WTC11 (cell line): ENCODE measurements at regions not wholly inside any gene's neighbourhood (a gene's known extent, or its start where the extent isn't known, plus 50 kb on each side); places are given as distances from the start of the nearest gene placed in this dataset.

Experiments
- ATAC-seq: fragments of 200-7000 bp; cut with Tn5 transposase; 2 replicates; pipeline ENCODE4 v1.10.0; 2021; ENCODE audit warnings: mild to moderate bottlenecking, moderate library complexity
- CTCF ChIA-PET: fragments of 300-600 bp; sonication (Branson Sonifier 250); formaldehyde crosslinking; loops from one replicate; lab custom pipeline; 2021; ENCODE audit warnings: antibody characterized with exemption; lab: Charles Lee
- POLR2A ChIA-PET: fragments of 350-600 bp; sonication (Branson Sonifier 250); formaldehyde crosslinking; loops from one replicate; lab custom pipeline; 2021; ENCODE audit warnings: antibody characterized with exemption; lab: Charles Lee
- DNase-seq: peaks from one replicate; pipeline ENCODE4 v3.0.0; 2021; ENCODE audit warnings: low spot score
- H3K27ac Mint-ChIP-seq: 2 replicates; pipeline ENCODE4 v1.8.0; 2021; ENCODE audit warnings: mixed read lengths
- H3K27me3 Mint-ChIP-seq: 2 replicates; pipeline ENCODE4 v1.8.0; 2021; ENCODE audit warnings: low read depth, mild to moderate bottlenecking, moderate library complexity, mixed read lengths
- H3K36me3 Mint-ChIP-seq: 2 replicates; pipeline ENCODE4 v1.8.0; 2021; ENCODE audit warnings: mixed read lengths
- H3K4me1 Mint-ChIP-seq: 2 replicates; pipeline ENCODE4 v1.8.0; 2022; ENCODE audit warnings: mixed read lengths
- H3K4me3 Mint-ChIP-seq: 2 replicates; pipeline ENCODE4 v1.8.0; 2021; ENCODE audit warnings: mild to moderate bottlenecking, moderate library complexity, mixed read lengths
- H3K9me3 Mint-ChIP-seq: 2 replicates; pipeline ENCODE4 v1.8.0; 2021; ENCODE audit warnings: mixed read lengths
- ARID4B ChIP-seq: sonication (generic); formaldehyde crosslinking; IDR thresholded peaks from 2 replicates; pipeline ENCODE4 v1.8.0; 2023; ENCODE audit warnings: missing genetic modification reagents, mild to moderate bottlenecking, borderline replicate concordance
- ATF1 ChIP-seq: sonication (generic); formaldehyde crosslinking; IDR thresholded peaks from 2 replicates; pipeline ENCODE4 v1.8.1; 2023; ENCODE audit warnings: mild to moderate bottlenecking, moderate library complexity, missing genetic modification reagents
- CDX4 ChIP-seq: fragments of 250-450 bp; sonication (Bioruptor Pico); IDR thresholded peaks from 2 replicates; pipeline ENCODE4 v1.9.0; 2021; ENCODE audit warnings: moderate library complexity, mild to moderate bottlenecking, inconsistent platforms, borderline replicate concordance
- CTCF ChIP-seq: fragments of 200-600 bp; IDR thresholded peaks from 2 replicates; pipeline ENCODE4 v1.8.0; 2022; ENCODE audit warnings: antibody characterized with exemption
- ESRRA ChIP-seq: sonication (generic); formaldehyde crosslinking; IDR thresholded peaks from 2 replicates; pipeline ENCODE4 v1.8.1; 2022; ENCODE audit warnings: mild to moderate bottlenecking, missing genetic modification reagents, borderline replicate concordance
- IRF2 ChIP-seq: sonication (generic); formaldehyde crosslinking; IDR thresholded peaks from 2 replicates; pipeline ENCODE4 v1.8.0; 2022; ENCODE audit warnings: low read depth, missing genetic modification reagents, borderline replicate concordance
- KAT7 ChIP-seq: sonication (generic); formaldehyde crosslinking; IDR thresholded peaks from 2 replicates; pipeline ENCODE4 v1.8.1; 2023; ENCODE audit warnings: missing genetic modification reagents, mild to moderate bottlenecking, borderline replicate concordance
- NFE2L1 ChIP-seq: sonication (generic); formaldehyde crosslinking; IDR thresholded peaks from 2 replicates; pipeline ENCODE4 v1.8.1; 2023; ENCODE audit warnings: missing genetic modification reagents
- NR1H2 ChIP-seq: sonication (generic); formaldehyde crosslinking; IDR thresholded peaks from 2 replicates; pipeline ENCODE4 v1.9.0; 2021; ENCODE audit warnings: mild to moderate bottlenecking, moderate library complexity, missing genetic modification reagents
- RELA ChIP-seq: sonication (generic); formaldehyde crosslinking; IDR thresholded peaks from 2 replicates; pipeline ENCODE4 v1.8.1; 2022; ENCODE audit warnings: missing genetic modification reagents, mild to moderate bottlenecking, borderline replicate concordance
- SOX15 ChIP-seq: fragments of 250-450 bp; sonication (Bioruptor Pico); IDR thresholded peaks from 2 replicates; pipeline ENCODE4 v1.9.0; 2021; ENCODE audit warnings: mild to moderate bottlenecking
- TEAD1 ChIP-seq: sonication (generic); formaldehyde crosslinking; IDR thresholded peaks from 2 replicates; pipeline ENCODE4 v1.8.0; 2022; ENCODE audit warnings: mild to moderate bottlenecking, missing genetic modification reagents
- ZNF138 ChIP-seq: sonication (generic); formaldehyde crosslinking; conservative IDR thresholded peaks from 2 replicates; pipeline ENCODE4 v1.8.1; 2022; ENCODE audit warnings: mild to moderate bottlenecking, moderate library complexity, missing genetic modification reagents
- ZSCAN18 ChIP-seq: fragments of 250-450 bp; sonication (Bioruptor Pico); IDR thresholded peaks from 2 replicates; pipeline ENCODE4 v2.1.2; 2022; ENCODE audit warnings: mild to moderate bottlenecking, moderate library complexity
- TF ChIP-seq, protein P1 (sequence below): sonication (generic); formaldehyde crosslinking; IDR thresholded peaks from 2 replicates; pipeline ENCODE4 v1.8.0; 2022; ENCODE audit warnings: mild to moderate bottlenecking, missing genetic modification reagents
- TF ChIP-seq, protein P2 (sequence below): sonication (generic); formaldehyde crosslinking; IDR thresholded peaks from 2 replicates; pipeline ENCODE4 v1.8.0; 2023; ENCODE audit warnings: mild to moderate bottlenecking, missing genetic modification reagents
- TF ChIP-seq, protein P3 (sequence below): fragments of 250-450 bp; sonication (Bioruptor Pico); conservative IDR thresholded peaks from 2 replicates; pipeline ENCODE4 v1.9.0; 2021; ENCODE audit warnings: mild to moderate bottlenecking
- TF ChIP-seq, protein P4 (sequence below): sonication (generic); formaldehyde crosslinking; conservative IDR thresholded peaks from 2 replicates; pipeline ENCODE4 v1.8.1; 2023; ENCODE audit warnings: mild to moderate bottlenecking, low read depth, missing genetic modification reagents, moderate library complexity

- Mint-ChIP-seq H3K27ac (peak overlapping the region; percentile 47; the same call in 1 of the 2 replicates), H3K4me1 (peaks cover 29% of the 10 kb centered on the region), H3K27me3 (no peaks in the 10 kb centered on the region), H3K9me3 (no peaks in the 10 kb centered on the region), H3K4me3 (no peak overlapping the region), H3K36me3 (no peaks in the 10 kb centered on the region)
- CTCF ChIA-PET, result no interaction called here
- ATAC-seq (peak; percentile 89), DNase-seq (no peak)
- no peak for TF ChIP-seq CDX4 (CRISPR knock-in tag)
- no peak for TF ChIP-seq ZNF138 (CRISPR knock-in tag)
- no peak for TF ChIP-seq TEAD1 (CRISPR knock-in tag)
- no peak for TF ChIP-seq NFE2L1 (CRISPR knock-in tag)
- no peak for TF ChIP-seq KAT7 (CRISPR knock-in tag)
- no peak for TF ChIP-seq SOX15
- no peak for TF ChIP-seq ATF1 (CRISPR knock-in tag)
- POLR2A ChIA-PET, result no interaction called here
Measured at GRCh38 chr13:105502193-105502592, 1033.3 kb downstream of the EFNB2 start.

DNA sequence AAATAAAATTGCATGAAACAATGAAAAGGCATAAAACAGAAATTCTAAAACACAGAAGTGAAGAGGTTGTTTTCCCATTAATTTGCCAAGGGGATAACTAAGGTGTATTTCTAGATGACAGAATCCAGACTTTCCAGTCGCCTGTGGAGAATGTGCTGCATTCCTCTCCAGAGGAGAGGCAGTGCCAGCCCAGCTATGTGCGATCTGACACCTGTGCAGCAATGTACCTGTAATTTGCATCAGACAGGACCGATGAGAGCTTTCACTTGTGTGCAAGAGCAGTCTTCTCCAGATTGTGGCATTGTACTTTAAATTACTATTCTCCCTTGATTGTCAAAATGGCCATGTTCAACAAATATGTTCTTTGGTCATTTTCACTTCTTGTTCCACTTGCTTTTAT, 1037.9 kb downstream of the EFNB2 start:
- H3K27me3 Mint-ChIP-seq, result no peaks in the 10 kb centered on the region
- no peak overlapping the region for H3K4me3 Mint-ChIP-seq
- no peaks in the 10 kb centered on the region for H3K9me3 Mint-ChIP-seq
- no peak overlapping the region for H3K27ac Mint-ChIP-seq
- ATAC-seq, result peak; percentile 34; the same call in 1 of the 2 replicates
- POLR2A ChIA-PET, result no interaction called here
- H3K36me3 Mint-ChIP-seq, result no peaks in the 10 kb centered on the region
- CTCF ChIA-PET, result interaction anchor here (1.0 kb wide), 1 partner anchor 87 kb away, joined by 3 read pairs; no protein-coding TSS in a partner anchor
- DNase-seq, result no peak
- peaks cover 28% of the 10 kb centered on the region for H3K4me1 Mint-ChIP-seq
- TF ChIP-seq NR1H2 (CRISPR knock-in tag) (no peak), ZSCAN18 (no peak), ARID4B (CRISPR knock-in tag) (no peak), CTCF (no peak), RELA (no peak), ESRRA (CRISPR knock-in tag) (no peak), IRF2 (CRISPR knock-in tag) (no peak)
- TF ChIP-seq, protein P1, sequence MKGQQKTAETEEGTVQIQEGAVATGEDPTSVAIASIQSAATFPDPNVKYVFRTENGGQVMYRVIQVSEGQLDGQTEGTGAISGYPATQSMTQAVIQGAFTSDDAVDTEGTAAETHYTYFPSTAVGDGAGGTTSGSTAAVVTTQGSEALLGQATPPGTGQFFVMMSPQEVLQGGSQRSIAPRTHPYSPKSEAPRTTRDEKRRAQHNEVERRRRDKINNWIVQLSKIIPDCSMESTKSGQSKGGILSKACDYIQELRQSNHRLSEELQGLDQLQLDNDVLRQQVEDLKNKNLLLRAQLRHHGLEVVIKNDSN, result no peak
- TF ChIP-seq, protein P2, sequence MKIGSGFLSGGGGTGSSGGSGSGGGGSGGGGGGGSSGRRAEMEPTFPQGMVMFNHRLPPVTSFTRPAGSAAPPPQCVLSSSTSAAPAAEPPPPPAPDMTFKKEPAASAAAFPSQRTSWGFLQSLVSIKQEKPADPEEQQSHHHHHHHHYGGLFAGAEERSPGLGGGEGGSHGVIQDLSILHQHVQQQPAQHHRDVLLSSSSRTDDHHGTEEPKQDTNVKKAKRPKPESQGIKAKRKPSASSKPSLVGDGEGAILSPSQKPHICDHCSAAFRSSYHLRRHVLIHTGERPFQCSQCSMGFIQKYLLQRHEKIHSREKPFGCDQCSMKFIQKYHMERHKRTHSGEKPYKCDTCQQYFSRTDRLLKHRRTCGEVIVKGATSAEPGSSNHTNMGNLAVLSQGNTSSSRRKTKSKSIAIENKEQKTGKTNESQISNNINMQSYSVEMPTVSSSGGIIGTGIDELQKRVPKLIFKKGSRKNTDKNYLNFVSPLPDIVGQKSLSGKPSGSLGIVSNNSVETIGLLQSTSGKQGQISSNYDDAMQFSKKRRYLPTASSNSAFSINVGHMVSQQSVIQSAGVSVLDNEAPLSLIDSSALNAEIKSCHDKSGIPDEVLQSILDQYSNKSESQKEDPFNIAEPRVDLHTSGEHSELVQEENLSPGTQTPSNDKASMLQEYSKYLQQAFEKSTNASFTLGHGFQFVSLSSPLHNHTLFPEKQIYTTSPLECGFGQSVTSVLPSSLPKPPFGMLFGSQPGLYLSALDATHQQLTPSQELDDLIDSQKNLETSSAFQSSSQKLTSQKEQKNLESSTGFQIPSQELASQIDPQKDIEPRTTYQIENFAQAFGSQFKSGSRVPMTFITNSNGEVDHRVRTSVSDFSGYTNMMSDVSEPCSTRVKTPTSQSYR, result no peak
- TF ChIP-seq, protein P3, sequence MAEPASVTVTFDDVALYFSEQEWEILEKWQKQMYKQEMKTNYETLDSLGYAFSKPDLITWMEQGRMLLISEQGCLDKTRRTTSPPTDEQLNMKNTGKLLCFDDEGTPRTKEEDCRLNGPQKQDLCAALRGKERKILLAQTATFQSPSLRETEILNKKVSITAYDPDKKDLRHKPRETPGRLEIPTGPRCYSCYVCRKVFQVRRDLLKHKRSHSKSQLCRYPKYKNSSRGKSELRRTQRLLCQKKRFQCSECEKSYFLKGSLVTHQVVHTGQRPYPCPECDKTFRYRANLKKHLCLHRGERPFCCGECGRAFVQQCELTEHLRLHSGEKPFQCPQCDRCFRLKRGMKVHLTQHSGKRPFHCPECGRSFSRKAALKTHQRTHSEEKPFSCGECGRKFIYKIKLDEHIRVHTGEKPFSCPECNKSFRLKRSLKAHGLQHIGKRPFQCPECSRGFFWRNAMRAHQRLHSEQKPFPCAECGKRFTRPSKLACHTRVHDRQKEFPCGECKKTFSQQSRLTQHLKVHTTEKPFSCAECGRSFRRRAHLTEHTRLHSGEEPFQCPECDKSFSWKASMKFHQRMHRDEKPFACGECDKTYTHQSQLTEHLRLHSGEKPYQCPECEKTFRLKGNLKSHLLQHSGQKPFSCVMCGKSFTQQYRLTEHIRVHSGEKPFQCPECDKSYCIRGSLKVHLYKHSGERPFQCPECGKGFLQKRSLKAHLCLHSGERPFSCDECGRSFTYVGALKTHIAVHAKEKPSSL (CRISPR knock-in tag), result no peak
- TF ChIP-seq, protein P4, sequence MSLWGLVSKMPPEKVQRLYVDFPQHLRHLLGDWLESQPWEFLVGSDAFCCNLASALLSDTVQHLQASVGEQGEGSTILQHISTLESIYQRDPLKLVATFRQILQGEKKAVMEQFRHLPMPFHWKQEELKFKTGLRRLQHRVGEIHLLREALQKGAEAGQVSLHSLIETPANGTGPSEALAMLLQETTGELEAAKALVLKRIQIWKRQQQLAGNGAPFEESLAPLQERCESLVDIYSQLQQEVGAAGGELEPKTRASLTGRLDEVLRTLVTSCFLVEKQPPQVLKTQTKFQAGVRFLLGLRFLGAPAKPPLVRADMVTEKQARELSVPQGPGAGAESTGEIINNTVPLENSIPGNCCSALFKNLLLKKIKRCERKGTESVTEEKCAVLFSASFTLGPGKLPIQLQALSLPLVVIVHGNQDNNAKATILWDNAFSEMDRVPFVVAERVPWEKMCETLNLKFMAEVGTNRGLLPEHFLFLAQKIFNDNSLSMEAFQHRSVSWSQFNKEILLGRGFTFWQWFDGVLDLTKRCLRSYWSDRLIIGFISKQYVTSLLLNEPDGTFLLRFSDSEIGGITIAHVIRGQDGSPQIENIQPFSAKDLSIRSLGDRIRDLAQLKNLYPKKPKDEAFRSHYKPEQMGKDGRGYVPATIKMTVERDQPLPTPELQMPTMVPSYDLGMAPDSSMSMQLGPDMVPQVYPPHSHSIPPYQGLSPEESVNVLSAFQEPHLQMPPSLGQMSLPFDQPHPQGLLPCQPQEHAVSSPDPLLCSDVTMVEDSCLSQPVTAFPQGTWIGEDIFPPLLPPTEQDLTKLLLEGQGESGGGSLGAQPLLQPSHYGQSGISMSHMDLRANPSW (CRISPR knock-in tag), result no peak
